HL-60 (cell line): ENCODE measurements at regions not wholly inside any gene's neighbourhood (a gene's known extent, or its start where the extent isn't known, plus 50 kb on each side); places are given as distances from the start of the nearest gene placed in this dataset.

Experiments used
- DNase-seq, 2 experiments: peaks; one replicate each; pipeline ENCODE4 v3.0.0-alpha.2; 2010 to 2020; ENCODE audit warnings: low read depth in 1 of 2, low spot score in 1 of 2
- H3K27ac ChIP-seq: fragments of 250-450 bp; sonication (Bioruptor Pico); replicated peaks from 2 replicates; pipeline ENCODE4 v1.5.1; 2020; ENCODE audit warnings: mild to moderate bottlenecking, moderate library complexity
- H3K27me3 ChIP-seq: fragments of 250-450 bp; sonication (Bioruptor Pico); 2 replicates; pipeline ENCODE4 v1.5.1; 2021; ENCODE audit warnings: mild to moderate bottlenecking, moderate library complexity; ENCODE audit not compliant: insufficient read depth, poor library complexity, severe bottlenecking
- H3K4me3 ChIP-seq: replicated peaks from 2 replicates; pipeline ENCODE4 v1.5.1; 2011; ENCODE audit warnings: mild to moderate bottlenecking, control low read depth, low read length; ENCODE audit not compliant: insufficient read depth
- CTCF ChIP-seq: IDR thresholded peaks from one replicate; pipeline ENCODE4 v1.5.1; 2011; ENCODE audit warnings: low read length, control low read depth, inconsistent platforms; ENCODE audit not compliant: insufficient read depth
- GABPA ChIP-seq: IDR thresholded peaks from 2 replicates; pipeline ENCODE4 v1.6.1; 2012; ENCODE audit warnings: low read depth
- POLR2AphosphoS5 ChIP-seq: IDR thresholded peaks from 2 replicates; pipeline ENCODE4 v1.6.1; 2012; ENCODE audit warnings: low read depth
- REST ChIP-seq: IDR thresholded peaks from 2 replicates; pipeline ENCODE4 v1.6.1; 2012; ENCODE audit warnings: low read depth; ENCODE audit not compliant: insufficient replicate concordance
- SPI1 ChIP-seq: IDR thresholded peaks from 2 replicates; pipeline ENCODE4 v1.6.1; 2012; ENCODE audit warnings: low read depth, mild to moderate bottlenecking, borderline replicate concordance

- no peak for DNase-seq
- no peaks in the 10 kb centered on the region for H3K27me3 ChIP-seq
- TF ChIP-seq POLR2AphosphoS5 (no peak), CTCF (no peak), GABPA (no peak), REST (no peak), SPI1 (no peak)
- no peak overlapping the region for H3K27ac ChIP-seq
- no peak overlapping the region for H3K4me3 ChIP-seq
Observed at GRCh38 chr9:24708814-24709213, 163.1 kb upstream of the IZUMO3 start.

- TF ChIP-seq POLR2AphosphoS5: no peak
- no peak for TF ChIP-seq REST
- TF ChIP-seq CTCF: no peak
- no peak for TF ChIP-seq GABPA
- no peak for TF ChIP-seq SPI1
- Histone ChIP-seq H3K27me3 (no peaks in the 10 kb centered on the region), H3K27ac (no peak overlapping the region), H3K4me3 (no peak overlapping the region)
- DNase-seq: no peak
Observed at GRCh38 chr9:24698881-24699518, 153.3 kb upstream of the IZUMO3 start.

- Histone ChIP-seq H3K4me3 (no peak overlapping the region), H3K27ac (no peak overlapping the region), H3K27me3 (no peaks in the 10 kb centered on the region)
- TF ChIP-seq POLR2AphosphoS5 (no peak), REST (no peak), SPI1 (no peak), CTCF (no peak), GABPA (no peak)
- no peak for DNase-seq
Observed at GRCh38 chr9:24672336-24672735, 126.6 kb upstream of the IZUMO3 start.
